ENCODE measurements at regions not wholly inside any gene's neighbourhood (a gene's known extent, or its start where the extent isn't known, plus 50 kb on each side); places are given as distances from the start of the nearest gene placed in this dataset.

- TF ChIP-seq STAT5A (IDR thresholded peaks at IDR 0.05; ENCODE audit: borderline replicate concordance, low read length) (no peak), ZNF766 (CRISPR knock-in tag; conservative IDR thresholded peaks at IDR 0.05) (no peak), SMAD2 (IDR thresholded peaks at IDR 0.05; ENCODE audit: low read depth, low read length) (no peak)
Observed at GRCh38 chr4:104123021-104123420, 371.7 kb downstream of the CXXC4 start (continued).

GRCh38 chr4:104117776-104118175 lies 376.9 kb downstream of the CXXC4 start:
- TF ChIP-seq ZNF347 (CRISPR knock-in tag; IDR thresholded peaks at IDR 0.05; ENCODE audit: low read depth), result no peak
- TF ChIP-seq CSDE1 (IDR thresholded peaks at IDR 0.05), result no peak
- TF ChIP-seq DACH1 (IDR thresholded peaks at IDR 0.05; ENCODE audit: partially characterized antibody), result no peak
- TF ChIP-seq, protein P1, sequence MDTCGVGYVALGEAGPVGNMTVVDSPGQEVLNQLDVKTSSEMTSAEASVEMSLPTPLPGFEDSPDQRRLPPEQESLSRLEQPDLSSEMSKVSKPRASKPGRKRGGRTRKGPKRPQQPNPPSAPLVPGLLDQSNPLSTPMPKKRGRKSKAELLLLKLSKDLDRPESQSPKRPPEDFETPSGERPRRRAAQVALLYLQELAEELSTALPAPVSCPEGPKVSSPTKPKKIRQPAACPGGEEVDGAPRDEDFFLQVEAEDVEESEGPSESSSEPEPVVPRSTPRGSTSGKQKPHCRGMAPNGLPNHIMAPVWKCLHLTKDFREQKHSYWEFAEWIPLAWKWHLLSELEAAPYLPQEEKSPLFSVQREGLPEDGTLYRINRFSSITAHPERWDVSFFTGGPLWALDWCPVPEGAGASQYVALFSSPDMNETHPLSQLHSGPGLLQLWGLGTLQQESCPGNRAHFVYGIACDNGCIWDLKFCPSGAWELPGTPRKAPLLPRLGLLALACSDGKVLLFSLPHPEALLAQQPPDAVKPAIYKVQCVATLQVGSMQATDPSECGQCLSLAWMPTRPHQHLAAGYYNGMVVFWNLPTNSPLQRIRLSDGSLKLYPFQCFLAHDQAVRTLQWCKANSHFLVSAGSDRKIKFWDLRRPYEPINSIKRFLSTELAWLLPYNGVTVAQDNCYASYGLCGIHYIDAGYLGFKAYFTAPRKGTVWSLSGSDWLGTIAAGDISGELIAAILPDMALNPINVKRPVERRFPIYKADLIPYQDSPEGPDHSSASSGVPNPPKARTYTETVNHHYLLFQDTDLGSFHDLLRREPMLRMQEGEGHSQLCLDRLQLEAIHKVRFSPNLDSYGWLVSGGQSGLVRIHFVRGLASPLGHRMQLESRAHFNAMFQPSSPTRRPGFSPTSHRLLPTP (IDR thresholded peaks at IDR 0.05; ENCODE audit: borderline replicate concordance, extremely low read depth, insufficient read length), result no peak
- TF ChIP-seq LCOR (CRISPR knock-in tag; IDR thresholded peaks at IDR 0.05), result no peak
- TF ChIP-seq NFYB (IDR thresholded peaks at IDR 0.05; ENCODE audit: extremely low read depth, insufficient read length), result no peak
- no peak for TF ChIP-seq KDM1A (IDR thresholded peaks at IDR 0.05)
- TF ChIP-seq CREBBP (IDR thresholded peaks at IDR 0.05; ENCODE audit: low read depth, low read length), result no peak
- no peak for TF ChIP-seq FOXA1 (IDR thresholded peaks at IDR 0.05; ENCODE audit: borderline replicate concordance)
- TF ChIP-seq ZNF263 (CRISPR knock-in tag; IDR thresholded peaks at IDR 0.05; ENCODE audit: borderline replicate concordance), result no peak
- TF ChIP-seq SRSF1 (IDR thresholded peaks at IDR 0.05; ENCODE audit: low read depth, low read length), result no peak
- no peak for TF ChIP-seq ZNF583 (CRISPR knock-in tag; IDR thresholded peaks at IDR 0.05)
- TF ChIP-seq, protein P2, sequence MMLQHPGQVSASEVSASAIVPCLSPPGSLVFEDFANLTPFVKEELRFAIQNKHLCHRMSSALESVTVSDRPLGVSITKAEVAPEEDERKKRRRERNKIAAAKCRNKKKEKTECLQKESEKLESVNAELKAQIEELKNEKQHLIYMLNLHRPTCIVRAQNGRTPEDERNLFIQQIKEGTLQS (IDR thresholded peaks at IDR 0.05), result no peak
- TF ChIP-seq, protein P2 (CRISPR knock-in tag; conservative IDR thresholded peaks at IDR 0.05), result no peak
- TF ChIP-seq, protein P3, sequence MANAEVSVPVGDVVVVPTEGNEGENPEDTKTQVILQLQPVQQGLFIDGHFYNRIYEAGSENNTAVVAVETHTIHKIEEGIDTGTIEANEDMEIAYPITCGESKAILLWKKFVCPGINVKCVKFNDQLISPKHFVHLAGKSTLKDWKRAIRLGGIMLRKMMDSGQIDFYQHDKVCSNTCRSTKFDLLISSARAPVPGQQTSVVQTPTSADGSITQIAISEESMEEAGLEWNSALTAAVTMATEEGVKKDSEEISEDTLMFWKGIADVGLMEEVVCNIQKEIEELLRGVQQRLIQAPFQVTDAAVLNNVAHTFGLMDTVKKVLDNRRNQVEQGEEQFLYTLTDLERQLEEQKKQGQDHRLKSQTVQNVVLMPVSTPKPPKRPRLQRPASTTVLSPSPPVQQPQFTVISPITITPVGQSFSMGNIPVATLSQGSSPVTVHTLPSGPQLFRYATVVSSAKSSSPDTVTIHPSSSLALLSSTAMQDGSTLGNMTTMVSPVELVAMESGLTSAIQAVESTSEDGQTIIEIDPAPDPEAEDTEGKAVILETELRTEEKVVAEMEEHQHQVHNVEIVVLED (CRISPR knock-in tag; IDR thresholded peaks at IDR 0.05), result no peak
- TF ChIP-seq POU5F1 (IDR thresholded peaks at IDR 0.05; ENCODE audit: borderline replicate concordance, low read depth, low read length, partially characterized antibody), result no peak
- 0% methylated on average over 1 of the region's 1 CpG for WGBS (ENCODE audit: insufficient coverage, low coverage, missing lambda C conversion rate)
- Histone ChIP-seq H3K36me3 (ENCODE audit: control insufficient read depth, insufficient read depth, low read length) (no peaks in the 10 kb centered on the region), H3K27me3 (ENCODE audit: control insufficient read depth in 2 of 2, insufficient read depth in 2 of 2, low read length in 2 of 2) (no peaks in the 10 kb centered on the region), H3K9me1 (ENCODE audit: control insufficient read depth, insufficient read depth, low read length) (no peaks in the 10 kb centered on the region), H3K9ac (ENCODE audit: insufficient read depth in 1 of 2, low read depth in 2 of 2, low read length in 2 of 2) (no peak overlapping the region), H3K4me3 (no peak overlapping the region), H3K9me3 (replicated peaks; ENCODE audit: control insufficient read depth, insufficient read depth, low read depth, low read length) (no peaks in the 10 kb centered on the region), H2AFZ (ENCODE audit: low read depth, low read length) (no peak overlapping the region), H3K27ac (ENCODE audit: extremely low read depth, low read depth, low read length) (no peak overlapping the region), H3K79me2 (ENCODE audit: control insufficient read depth, insufficient read depth, low read length) (no peaks in the 10 kb centered on the region), H3K4me1 (replicated peaks in 1 of 2; ENCODE audit: control insufficient read depth in 2 of 2, insufficient read depth in 2 of 2, low read length in 2 of 2) (no peaks in the 10 kb centered on the region), H3K4me2 (ENCODE audit: insufficient read depth, low read length) (no peak overlapping the region), H4K20me1 (replicated peaks; ENCODE audit: control insufficient read depth, insufficient read depth, low read length) (no peaks in the 10 kb centered on the region)
- POLR2A ChIA-PET, result no interaction called here
- CTCF ChIA-PET (ENCODE audit: low intra/inter-chr PET ratio), result no interaction called here
- no TSS peak for BruUV-seq (replicated peaks)
- no peak for FAIRE-seq
- intact Hi-C loops (cut with micrococcal nuclease) (no loop called here), in situ Hi-C loops (cut with MboI) (no loop called here)
- no peak for DNase-seq (ENCODE audit: extremely low read depth in 1 of 4, low spot score in 3 of 4)
- ATAC-seq, result no peak
